A549 (cell line): ENCODE measurements at regions not wholly inside any gene's neighbourhood (a gene's known extent, or its start where the extent isn't known, plus 50 kb on each side); places are given as distances from the start of the nearest gene placed in this dataset.
"Not testable (repeated sequence)": the region's sequence is repeated elsewhere in the genome, so short reads cannot be mapped to it uniquely, and the experiment has no call there.

Experiments
- ATAC-seq, 2 experiments: fragments of 200-7000 bp in 1 of 2; fragments of >200 bp in 1 of 2; cut with Nextera tagmentation in 1 of 2; cut with Tn5 transposase in 1 of 2; 3 replicates each; pipeline versions ENCODE4 v1.8.0 to v1.9.1; 2018 to 2020; ENCODE audit warnings: mild to moderate bottlenecking in 1 of 2, moderate library complexity in 1 of 2
- CTCF ChIA-PET: fragments of 300-600 bp; sonication (Branson Sonifier 250); formaldehyde crosslinking; extraction: SDS; loops from one replicate; lab custom pipeline; 2021; ENCODE audit warnings: antibody characterized with exemption, inconsistent platforms; lab: Yijun Ruan, JAX
- POLR2A ChIA-PET: fragments of 350-600 bp; formaldehyde crosslinking; extraction: SDS; loops from one replicate; lab custom pipeline; 2021; ENCODE audit warnings: antibody characterized with exemption, inconsistent platforms; lab: Yijun Ruan, JAX
- DNase-seq, 2 experiments: peaks; one replicate each; pipeline versions ENCODE4 v3.0.0 to v3.0.0-alpha.2; 2011 to 2016; ENCODE audit warnings: low read depth in 1 of 2, low spot score in 1 of 2
- FAIRE-seq: peaks from 2 replicates; lab custom pipeline; 2011; peaks lifted over from hg19 to GRCh38; lab: Jason Lieb, UNC
- H3K27ac ChIP-seq, 2 experiments: fragments of >200 bp; sonication (Bioruptor Twin); formaldehyde crosslinking; 3 replicates each; pipeline ENCODE4 v1.5.1; 2016 to 2017
- H3K4me1 ChIP-seq: fragments of >200 bp; sonication (Bioruptor Twin); formaldehyde crosslinking; 3 replicates; pipeline ENCODE4 v1.6.1; 2016
- H3K4me2 ChIP-seq: fragments of >200 bp; sonication (Bioruptor Twin); formaldehyde crosslinking; 3 replicates; pipeline ENCODE4 v1.6.1; 2016
- H3K4me3 ChIP-seq: fragments of >200 bp; sonication (Bioruptor Twin); formaldehyde crosslinking; 3 replicates; pipeline ENCODE4 v1.5.1; 2016
- H3K9me3 ChIP-seq: fragments of >200 bp; sonication (Bioruptor Twin); formaldehyde crosslinking; 3 replicates; pipeline ENCODE4 v1.6.1; 2016
- BHLHE40 ChIP-seq: IDR thresholded peaks from 2 replicates; pipeline ENCODE4 v1.6.1; 2012; ENCODE audit warnings: low read depth, low read length, inconsistent platforms
- CHD4 ChIP-seq: fragments of 200-600 bp; sonication (generic); IDR thresholded peaks from 2 replicates; pipeline ENCODE4 v1.6.1; 2016; ENCODE audit warnings: antibody characterized with exemption, mild to moderate bottlenecking, borderline replicate concordance
- ESRRA ChIP-seq: fragments of 150-350 bp; IDR thresholded peaks from 2 replicates; pipeline ENCODE4 v1.6.1; 2014; ENCODE audit warnings: mild to moderate bottlenecking, low read length, borderline replicate concordance
- FOSL2 ChIP-seq, 2 experiments: fragments of 450-650 bp in 1 of 2; fragments of >200 bp in 1 of 2; sonication (Bioruptor Twin) in 1 of 2; formaldehyde crosslinking; IDR thresholded peaks; 2 replicates each; pipeline versions ENCODE4 v1.5.0 to v1.6.1; 2016 to 2020; ENCODE audit warnings: mild to moderate bottlenecking in 1 of 2, moderate library complexity in 1 of 2
- FOXS1 ChIP-seq: fragments of 250-450 bp; sonication (Bioruptor Pico); IDR thresholded peaks from 2 replicates; pipeline ENCODE4 v1.5.0; 2020; ENCODE audit warnings: mild to moderate bottlenecking, moderate library complexity
- HEYL ChIP-seq: fragments of 250-450 bp; sonication (Bioruptor Pico); IDR thresholded peaks from 2 replicates; pipeline ENCODE4 v1.8.0; 2021; ENCODE audit warnings: mild to moderate bottlenecking, moderate library complexity
- HOXB5 ChIP-seq: fragments of 250-450 bp; sonication (Bioruptor Pico); IDR thresholded peaks from 2 replicates; pipeline ENCODE4 v1.5.0; 2020; ENCODE audit warnings: mild to moderate bottlenecking, moderate library complexity
- JUNB ChIP-seq: fragments of >200 bp; sonication (Bioruptor Twin); formaldehyde crosslinking; IDR thresholded peaks from 2 replicates; pipeline ENCODE4 v1.6.1; 2016
- KDM1A ChIP-seq: fragments of 200-600 bp; sonication (generic); IDR thresholded peaks from 2 replicates; pipeline ENCODE4 v1.6.1; 2016; ENCODE audit warnings: low read depth, mild to moderate bottlenecking
- MAFK ChIP-seq: fragments of 450-650 bp; IDR thresholded peaks from 2 replicates; pipeline ENCODE4 v1.6.1; 2014; ENCODE audit not compliant: partially characterized antibody
- MYC ChIP-seq: IDR thresholded peaks from 2 replicates; pipeline ENCODE4 v1.6.1; 2012; ENCODE audit warnings: mild to moderate bottlenecking, inconsistent platforms, low read length, improper control_type of control experiment, borderline replicate concordance
- NFE2L2 ChIP-seq: fragments of 150-350 bp; conservative IDR thresholded peaks from 2 replicates; pipeline ENCODE4 v1.6.1; 2014; ENCODE audit warnings: low read length
- NPAS2 ChIP-seq: fragments of 250-450 bp; sonication (Bioruptor Pico); IDR thresholded peaks from 2 replicates; pipeline ENCODE4 v1.8.0; 2022; ENCODE audit warnings: mild to moderate bottlenecking, moderate library complexity, borderline replicate concordance
- PBX3 ChIP-seq: IDR thresholded peaks from 2 replicates; pipeline ENCODE4 v1.6.1; 2012
- PHF8 ChIP-seq: fragments of 200-600 bp; sonication (generic); IDR thresholded peaks from 2 replicates; pipeline ENCODE4 v1.6.1; 2016; ENCODE audit warnings: low read depth, mild to moderate bottlenecking, antibody characterized with exemption, moderate library complexity, borderline replicate concordance
- POLR2A ChIP-seq: IDR thresholded peaks from 2 replicates; pipeline ENCODE4 v1.6.1; 2012; ENCODE audit warnings: mild to moderate bottlenecking, low read length
- RAD21 ChIP-seq, 2 experiments: fragments of >200 bp in 1 of 2; sonication (Bioruptor Twin) in 1 of 2; formaldehyde crosslinking in 1 of 2; IDR thresholded peaks in 1 of 2; conservative IDR thresholded peaks in 1 of 2; 2 replicates in 1 of 2; 3 replicates in 1 of 2; pipeline ENCODE4 v1.6.1; 2012 to 2018; ENCODE audit warnings: inconsistent platforms in 1 of 2
- RARB ChIP-seq: fragments of 250-450 bp; sonication (Bioruptor Pico); IDR thresholded peaks from 2 replicates; pipeline ENCODE4 v1.8.0; 2021; ENCODE audit warnings: mild to moderate bottlenecking, moderate library complexity
- RFX5 ChIP-seq: fragments of 450-650 bp; IDR thresholded peaks from 2 replicates; pipeline ENCODE4 v1.7.1; 2014; ENCODE audit warnings: antibody characterized with exemption, mild to moderate bottlenecking, moderate library complexity
- SMC3 ChIP-seq: fragments of >200 bp; sonication (Bioruptor Twin); formaldehyde crosslinking; IDR thresholded peaks from 3 replicates; pipeline ENCODE4 v1.6.1; 2018; ENCODE audit warnings: inconsistent platforms
- TFCP2L1 ChIP-seq: fragments of 250-450 bp; sonication (Bioruptor Pico); IDR thresholded peaks from 2 replicates; pipeline ENCODE4 v1.5.0; 2021; ENCODE audit warnings: mild to moderate bottlenecking
- TP53 ChIP-seq: fragments of 250-450 bp; sonication (Bioruptor Pico); IDR thresholded peaks from 2 replicates; pipeline ENCODE4 v1.5.0; 2021; ENCODE audit warnings: mild to moderate bottlenecking, moderate library complexity
- ZNF302 ChIP-seq: fragments of 250-450 bp; sonication (Bioruptor Pico); IDR thresholded peaks from 2 replicates; pipeline ENCODE4 v1.9.0; 2021; ENCODE audit warnings: inconsistent platforms, mild to moderate bottlenecking, moderate library complexity
- ZSCAN20 ChIP-seq: fragments of 250-450 bp; sonication (Bioruptor Pico); IDR thresholded peaks from 2 replicates; pipeline ENCODE4 v1.8.0; 2022; ENCODE audit warnings: mild to moderate bottlenecking, moderate library complexity
- WGBS: methylation state at CpG from one replicate; pipeline ENCODE4 v1.1.6; 2017; ENCODE audit errors: missing lambda C conversion rate; 5-methylcytosine and 5-hydroxymethylcytosine counted together
- TF ChIP-seq, protein P1 (sequence below): IDR thresholded peaks from 2 replicates; pipeline ENCODE4 v1.6.1; 2012

GRCh38 chr3:61409638-61410037 is 151.7 kb upstream of the PTPRG start:
- DNase-seq (no peak), ATAC-seq (no peak), FAIRE-seq (no peak)
- TF ChIP-seq FOSL2 (IDR thresholded peaks at IDR 0.05) (no peak), FOSL2 (CRISPR knock-in tag; IDR thresholded peaks at IDR 0.05) (no peak)
- WGBS = 29% methylated on average over 3 of the region's 3 CpGs
- POLR2A ChIA-PET = no interaction called here
- Histone ChIP-seq H3K27ac (no peak overlapping the region), H3K4me1 (no peaks in the 10 kb centered on the region), H3K4me2 (no peak overlapping the region), H3K9me3 (no peaks in the 10 kb centered on the region), H3K4me3 (no peak overlapping the region)
- CTCF ChIA-PET = no interaction called here

GRCh38 chr3:61410358-61410757 is 151.0 kb upstream of the PTPRG start:
- CTCF ChIA-PET, POLR2A ChIA-PET, H3K4me3 ChIP-seq, ATAC-seq, H3K27ac ChIP-seq, H3K4me2 ChIP-seq, DNase-seq, H3K4me1 ChIP-seq, FAIRE-seq, H3K9me3 ChIP-seq: not testable (repeated sequence)
- 5% methylated on average over 4 of the region's 4 CpGs for WGBS

DNA sequence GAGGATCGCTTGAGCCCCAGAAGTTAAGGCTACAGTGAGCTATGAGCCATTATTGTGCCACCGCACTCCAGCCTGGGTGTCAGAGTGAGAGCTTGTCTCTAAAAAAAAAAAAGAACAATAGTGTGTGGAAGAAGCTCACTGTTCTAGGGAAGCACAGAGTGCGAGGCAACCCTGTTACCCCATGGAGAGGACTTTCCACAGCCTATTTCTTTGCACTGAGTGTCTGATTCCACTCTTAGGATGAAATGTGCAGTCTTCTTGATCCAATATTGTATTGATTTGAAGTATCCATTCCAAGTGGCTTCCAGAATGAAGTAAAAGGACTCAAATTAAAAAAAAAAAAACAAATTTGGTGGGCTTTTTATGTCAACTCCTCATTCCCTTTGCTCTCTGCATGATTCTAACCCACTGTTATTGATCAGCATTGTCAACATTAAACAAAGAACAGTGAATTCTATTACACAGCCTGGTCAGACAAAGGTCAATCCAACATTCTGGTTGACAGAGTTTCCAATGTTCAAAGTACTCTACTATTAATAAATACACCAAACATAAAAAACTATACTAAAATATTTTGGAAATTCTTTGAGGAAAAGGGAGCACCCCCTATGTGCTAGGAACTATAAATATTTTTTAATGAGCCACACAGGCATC is 150.2 kb upstream of the PTPRG start:
- no peak overlapping the region for H3K4me2 ChIP-seq
- CTCF ChIA-PET = no interaction called here
- POLR2A ChIA-PET = no interaction called here
- H3K9me3 ChIP-seq = no peaks in the 10 kb centered on the region
- FAIRE-seq (no peak), DNase-seq (no peak), ATAC-seq (no peak)
- no peaks in the 10 kb centered on the region for H3K4me1 ChIP-seq
- H3K4me3 ChIP-seq = no peak overlapping the region
- WGBS = 35% methylated on average over 3 of the region's 3 CpGs
- H3K27ac ChIP-seq = no peak overlapping the region
- no peak for TF ChIP-seq KDM1A
- TF ChIP-seq POLR2A = no peak
- TF ChIP-seq RARB (CRISPR knock-in tag) = no peak
- TF ChIP-seq NFE2L2 = no peak
- TF ChIP-seq JUNB = no peak

- H3K9me3 ChIP-seq = no peaks in the 10 kb centered on the region
- H3K4me2 ChIP-seq = no peak overlapping the region
- TF ChIP-seq SMC3 = no peak
- TF ChIP-seq FOXS1 (CRISPR knock-in tag) = no peak
- no peak for TF ChIP-seq NPAS2 (CRISPR knock-in tag)
- TF ChIP-seq RFX5 = no peak
- TF ChIP-seq RARB (CRISPR knock-in tag) = no peak
- TF ChIP-seq MAFK = no peak
- TF ChIP-seq RAD21 (conservative IDR thresholded peaks at IDR 0.05 in 1 of 2, IDR thresholded peaks at IDR 0.05 in 1 of 2) = no peak
- no peak for TF ChIP-seq BHLHE40
- TF ChIP-seq CHD4 = no peak
- H3K4me1 ChIP-seq = no peaks in the 10 kb centered on the region
- 8% methylated on average over 4 of the region's 4 CpGs for WGBS
- ATAC-seq (no peak), FAIRE-seq (no peak), DNase-seq (no peak)
- ChIA-PET POLR2A (interaction anchor here (0.6 kb wide), 1 partner anchor 12 kb away, joined by 3 read pairs; no protein-coding TSS in a partner anchor), CTCF (interaction anchor here (0.7 kb wide), 1 partner anchor 10 kb away, joined by 3 read pairs; no protein-coding TSS in a partner anchor)
- H3K4me3 ChIP-seq = no peak overlapping the region
- no peak overlapping the region for H3K27ac ChIP-seq
Measured at GRCh38 chr3:61414456-61414855, 146.9 kb upstream of the PTPRG start.

DNA sequence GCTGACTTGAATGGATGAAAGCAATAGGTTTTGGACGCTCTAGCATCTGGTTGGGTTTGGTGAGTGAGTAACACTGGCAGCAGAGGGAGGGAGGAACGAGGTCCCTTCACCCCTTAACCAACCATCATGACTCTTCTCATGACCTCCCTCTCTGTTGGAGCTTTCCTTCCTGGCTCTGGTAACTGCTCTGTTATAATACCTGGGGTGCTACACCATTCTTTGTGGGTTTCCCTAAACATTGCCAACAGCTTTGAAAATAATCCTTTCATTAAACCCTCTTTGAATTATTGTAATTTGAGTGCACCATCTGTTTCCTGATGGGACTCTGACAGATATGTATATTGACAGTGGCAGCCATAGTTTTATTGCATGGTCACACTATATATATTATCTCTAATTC is 146.2 kb upstream of the PTPRG start:
- Histone ChIP-seq H3K9me3 (no peaks in the 10 kb centered on the region), H3K27ac (no peak overlapping the region), H3K4me2 (no peak overlapping the region), H3K4me1 (no peaks in the 10 kb centered on the region), H3K4me3 (no peak overlapping the region)
- TF ChIP-seq RARB (CRISPR knock-in tag) = no peak
- TF ChIP-seq TP53 (CRISPR knock-in tag) = no peak
- TF ChIP-seq TFCP2L1 (CRISPR knock-in tag) = no peak
- no peak for TF ChIP-seq HEYL (CRISPR knock-in tag)
- TF ChIP-seq, protein P1, sequence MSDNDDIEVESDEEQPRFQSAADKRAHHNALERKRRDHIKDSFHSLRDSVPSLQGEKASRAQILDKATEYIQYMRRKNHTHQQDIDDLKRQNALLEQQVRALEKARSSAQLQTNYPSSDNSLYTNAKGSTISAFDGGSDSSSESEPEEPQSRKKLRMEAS = no peak
- no peak for TF ChIP-seq MAFK
- TF ChIP-seq PBX3 = no peak
- no peak for TF ChIP-seq FOSL2 (IDR thresholded peaks at IDR 0.05)
- TF ChIP-seq FOSL2 (CRISPR knock-in tag; IDR thresholded peaks at IDR 0.05) = no peak
- no peak for TF ChIP-seq HOXB5 (CRISPR knock-in tag)
- no peak for TF ChIP-seq NPAS2 (CRISPR knock-in tag)
- no peak for TF ChIP-seq ZSCAN20 (CRISPR knock-in tag)
- TF ChIP-seq RFX5 = no peak
- no peak for TF ChIP-seq MYC
- no peak for TF ChIP-seq ZNF302
- TF ChIP-seq ESRRA = no peak
- TF ChIP-seq PHF8 = no peak
- WGBS = 3% methylated on average over 2 of the region's 2 CpGs
- POLR2A ChIA-PET = no interaction called here
- no peak for DNase-seq
- CTCF ChIA-PET = interaction anchor here (0.5 kb wide), 1 partner anchor 1360 kb away, joined by 3 read pairs; no protein-coding TSS in a partner anchor
- no peak for ATAC-seq
- no peak for FAIRE-seq
